SH-SY5Y (cell line): ENCODE measurements at regions not wholly inside any gene's neighbourhood (a gene's known extent, or its start where the extent isn't known, plus 50 kb on each side); places are given as distances from the start of the nearest gene placed in this dataset.

Source experiments
- GATA2 ChIP-seq: IDR thresholded peaks from 2 replicates; pipeline ENCODE4 v1.6.1; 2011; ENCODE audit warnings: mild to moderate bottlenecking, low read depth, low read length
- GATA3 ChIP-seq: IDR thresholded peaks from 2 replicates; pipeline ENCODE4 v1.6.1; 2011; ENCODE audit warnings: low read depth, mild to moderate bottlenecking, low read length, moderate library complexity

DNA sequence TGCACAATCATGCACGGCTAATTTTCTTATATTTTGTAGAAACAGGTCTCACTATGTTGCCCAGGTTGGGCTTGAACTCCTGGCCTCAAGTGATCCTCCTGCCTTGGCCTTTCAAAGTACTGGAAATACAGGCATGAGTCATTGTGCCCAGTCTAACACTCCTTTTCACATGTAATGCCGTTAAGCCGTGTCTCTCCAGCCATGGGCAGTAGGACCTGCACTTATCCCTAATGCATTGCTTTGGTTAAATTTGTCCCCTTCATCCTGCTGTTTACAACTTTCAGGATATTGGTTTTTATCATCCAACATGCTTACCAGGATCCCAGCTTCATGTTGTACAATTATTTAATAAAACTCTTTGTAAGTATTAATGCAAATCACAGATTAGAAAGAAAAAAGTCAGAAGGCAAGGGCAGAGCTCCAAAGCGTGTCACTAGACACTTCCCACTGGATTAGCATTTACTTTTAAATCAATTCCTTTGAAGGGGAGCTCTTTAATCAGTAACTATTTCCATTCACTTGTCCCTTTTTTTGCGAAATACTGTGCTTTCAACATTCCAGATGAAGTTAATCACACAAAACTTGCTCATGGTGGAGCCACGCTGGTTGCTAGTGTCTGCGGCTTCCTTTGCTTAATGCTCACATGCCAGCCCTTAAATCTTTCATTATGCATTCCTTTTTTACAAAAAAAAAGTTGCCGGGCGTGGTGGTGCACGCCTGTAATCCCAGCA lies 256.0 kb upstream of the AUTS2 start:
- TF ChIP-seq GATA3, result no peak
- no peak for TF ChIP-seq GATA2

- TF ChIP-seq GATA3 (no peak), GATA2 (no peak)
These were observed 249.0 kb upstream of the AUTS2 start for GRCh38 chr7:69349291-69349690.

GRCh38 chr7:69358163-69358821 lies 240.0 kb upstream of the AUTS2 start:
- TF ChIP-seq GATA3, result no peak
- TF ChIP-seq GATA2, result no peak

- TF ChIP-seq GATA3, result no peak; the same call in 1 of the 2 replicates
- TF ChIP-seq GATA2, result no peak
These were observed 239.1 kb upstream of the AUTS2 start for GRCh38 chr7:69359003-69359700.

- TF ChIP-seq GATA2, result no peak
- no peak for TF ChIP-seq GATA3
These were observed 237.4 kb upstream of the AUTS2 start for GRCh38 chr7:69360913-69361312.

GRCh38 chr7:69363136-69363535 lies 235.1 kb upstream of the AUTS2 start:
- TF ChIP-seq GATA3 (no peak), GATA2 (no peak)

- TF ChIP-seq GATA3 (no peak), GATA2 (no peak)
These were observed 233.2 kb upstream of the AUTS2 start for GRCh38 chr7:69364813-69365643.

- TF ChIP-seq GATA2 (no peak), GATA3 (no peak)
These were observed 232.6 kb upstream of the AUTS2 start for GRCh38 chr7:69365651-69366192.

DNA sequence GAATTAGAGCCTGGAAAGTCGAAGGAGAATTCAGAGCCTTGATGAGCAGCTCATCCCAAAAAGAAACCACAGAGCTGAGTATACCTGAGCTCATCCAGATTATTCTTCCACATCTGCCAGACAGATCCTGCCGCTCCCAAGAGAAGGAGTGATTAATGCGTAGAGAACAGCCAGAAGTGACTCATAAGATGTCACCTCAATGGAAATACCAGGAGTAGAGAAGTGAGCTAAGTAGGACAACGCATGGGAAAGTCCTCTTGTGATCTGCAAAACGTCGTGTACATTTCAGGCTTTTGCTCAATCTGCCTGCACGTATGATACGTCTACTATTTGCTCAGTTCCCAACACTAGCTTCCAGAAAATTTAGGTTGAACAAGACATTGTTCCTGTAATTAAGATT lies 230.5 kb upstream of the AUTS2 start:
- TF ChIP-seq GATA3 (no peak), GATA2 (no peak)

- TF ChIP-seq GATA3 (no peak), GATA2 (no peak)
These were observed 224.9 kb upstream of the AUTS2 start for GRCh38 chr7:69373171-69374043.

DNA sequence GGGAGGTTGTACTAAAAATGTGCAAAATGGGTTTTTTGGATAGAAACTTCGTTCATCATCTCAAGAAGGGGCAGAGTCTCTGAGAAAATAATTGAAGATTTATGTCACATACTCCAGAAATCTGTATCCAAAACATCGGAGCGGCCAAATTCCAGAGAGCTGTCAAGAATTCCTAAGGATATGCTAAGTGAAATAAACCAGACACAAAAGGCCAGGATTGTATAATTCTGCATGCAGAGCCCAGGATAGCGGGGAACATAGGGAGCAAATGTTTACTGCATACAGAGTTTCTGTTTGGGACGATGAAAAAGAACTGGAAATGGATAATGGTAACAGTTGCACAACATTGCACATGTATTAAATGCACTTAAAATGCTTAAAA lies 224.2 kb upstream of the AUTS2 start:
- no peak for TF ChIP-seq GATA3
- no peak for TF ChIP-seq GATA2

- no peak for TF ChIP-seq GATA2
- no peak for TF ChIP-seq GATA3
These were observed 221.1 kb upstream of the AUTS2 start for GRCh38 chr7:69377191-69377590.
